H1 (cell line): ENCODE measurements at regions not wholly inside any gene's neighbourhood (a gene's known extent, or its start where the extent isn't known, plus 50 kb on each side); places are given as distances from the start of the nearest gene placed in this dataset.

ENCODE experiments used
- CTCF ChIA-PET: fragments of 300-600 bp; sonication (Branson Sonifier 250); formaldehyde crosslinking; loops from one replicate; lab custom pipeline; 2021; ENCODE audit not compliant: partially characterized antibody; lab: Charles Lee
- POLR2A ChIA-PET: fragments of 300-600 bp; sonication (Branson Sonifier 250); formaldehyde crosslinking; loops from one replicate; lab custom pipeline; 2021; ENCODE audit warnings: inconsistent platforms; ENCODE audit not compliant: partially characterized antibody; lab: Charles Lee
- DNase-seq, 2 experiments: peaks; one replicate each; pipeline versions ENCODE4 v3.0.0 to v3.0.0-alpha.2; 2010 to 2022; ENCODE audit warnings: low spot score in 2 of 2, low read depth in 1 of 2, mixed read lengths in 1 of 2
- FAIRE-seq: peaks from 2 replicates; lab custom pipeline; 2011; peaks lifted over from hg19 to GRCh38; lab: Jason Lieb, UNC
- H2AFZ ChIP-seq: 2 replicates; pipeline ENCODE4 v1.8.1; 2012; ENCODE audit warnings: low read length, inconsistent platforms
- H2AK5ac ChIP-seq: 2 replicates; pipeline ENCODE4 v1.6.1; 2013; ENCODE audit warnings: low read depth, low read length
- H2BK120ac ChIP-seq: replicated peaks from 2 replicates; pipeline ENCODE3; 2013; ENCODE audit warnings: low read depth, low read length, inconsistent platforms
- H2BK12ac ChIP-seq: 2 replicates; pipeline ENCODE4 v1.6.1; 2013; ENCODE audit warnings: low read depth, low read length
- H2BK15ac ChIP-seq: 2 replicates; pipeline ENCODE4 v1.6.1; 2013; ENCODE audit warnings: low read length
- H2BK20ac ChIP-seq: 2 replicates; pipeline ENCODE4 v1.6.1; 2013; ENCODE audit warnings: low read length
- H2BK5ac ChIP-seq: 2 replicates; pipeline ENCODE4 v1.6.1; 2013; ENCODE audit warnings: low read depth, low read length
- H3K14ac ChIP-seq: 2 replicates; pipeline ENCODE4 v1.6.1; 2013; ENCODE audit warnings: inconsistent platforms; ENCODE audit not compliant: insufficient read length
- H3K18ac ChIP-seq: 2 replicates; pipeline ENCODE4 v1.6.1; 2013; ENCODE audit warnings: low read length; ENCODE audit errors: extremely low read depth
- H3K23ac ChIP-seq: 2 replicates; pipeline ENCODE4 v1.6.1; 2013; ENCODE audit warnings: inconsistent platforms; ENCODE audit not compliant: insufficient read length
- H3K23me2 ChIP-seq: 2 replicates; pipeline ENCODE4 v1.6.1; 2013; ENCODE audit warnings: low read depth, low read length
- H3K27ac ChIP-seq: 2 replicates; pipeline ENCODE4 v1.6.1; 2011; ENCODE audit warnings: low read depth, low read length, inconsistent platforms
- H3K27me3 ChIP-seq, 4 experiments: replicated peaks in 1 of 4; 1 replicate in 1 of 4; 2 replicates in 3 of 4; pipeline versions ENCODE4 v1.6.1 to v1.8.1; 2011 to 2013; ENCODE audit warnings: low read length in 3 of 4, mild to moderate bottlenecking in 3 of 4, inconsistent platforms in 2 of 4, mixed read lengths in 2 of 4, moderate library complexity in 1 of 4; ENCODE audit not compliant: control insufficient read depth in 3 of 4, insufficient read depth in 3 of 4; ENCODE audit errors: extremely low read depth in 1 of 4
- H3K36me3 ChIP-seq, 4 experiments: 2 replicates each; pipeline versions ENCODE4 v1.6.1 to v1.8.1; 2011 to 2013; ENCODE audit warnings: mild to moderate bottlenecking in 4 of 4, low read length in 3 of 4, moderate library complexity in 2 of 4, control low read depth in 1 of 4, inconsistent platforms in 1 of 4; ENCODE audit not compliant: insufficient read depth in 4 of 4, control insufficient read depth in 2 of 4
- H3K4ac ChIP-seq: replicated peaks from 2 replicates; pipeline ENCODE3; 2013; ENCODE audit warnings: low read length, low read depth, mixed read lengths, inconsistent platforms; ENCODE audit not compliant: insufficient read length
- H3K4me1 ChIP-seq, 4 experiments: replicated peaks in 1 of 4; 1 replicate in 1 of 4; 2 replicates in 3 of 4; pipeline versions ENCODE4 v1.6.1 to v1.8.1; 2011 to 2013; ENCODE audit warnings: low read length in 3 of 4, inconsistent platforms in 2 of 4, mixed read lengths in 1 of 4; ENCODE audit not compliant: insufficient read depth in 4 of 4, control insufficient read depth in 3 of 4
- H3K4me2 ChIP-seq, 2 experiments: 2 replicates each; pipeline versions ENCODE4 v1.6.1 to v1.8.1; 2011 to 2013; ENCODE audit warnings: low read depth in 2 of 2, low read length in 2 of 2, control low read depth in 1 of 2, inconsistent platforms in 1 of 2, mild to moderate bottlenecking in 1 of 2; ENCODE audit not compliant: insufficient read depth in 1 of 2
- H3K4me3 ChIP-seq, 4 experiments: fragments of 200-600, 300-600 bp in 1 of 4; sonication (generic), shearing (Covaris generic), sonication (Bioruptor Twin) in 1 of 4; 2 replicates each; pipeline versions ENCODE4 v1.5.1 to v1.8.1; 2011 to 2016; ENCODE audit warnings: low read length in 4 of 4, low read depth in 3 of 4, control low read depth in 2 of 4, inconsistent platforms in 2 of 4, mild to moderate bottlenecking in 2 of 4, mixed read lengths in 1 of 4, moderate library complexity in 1 of 4; ENCODE audit not compliant: insufficient read depth in 2 of 4; ENCODE audit errors: extremely low read depth in 1 of 4
- H3K56ac ChIP-seq: replicated peaks from 2 replicates; pipeline ENCODE3; 2013; ENCODE audit warnings: low read depth, mild to moderate bottlenecking, mixed read lengths, low read length, inconsistent platforms; ENCODE audit not compliant: insufficient read length
- H3K79me1 ChIP-seq: 2 replicates; pipeline ENCODE4 v1.6.1; 2013; ENCODE audit warnings: low read depth, low read length, control low read depth
- H3K79me2 ChIP-seq, 2 experiments: 2 replicates each; pipeline versions ENCODE4 v1.6.1 to v1.8.1; 2012 to 2013; ENCODE audit warnings: low read length in 2 of 2, mild to moderate bottlenecking in 2 of 2, inconsistent platforms in 1 of 2; ENCODE audit not compliant: insufficient read depth in 2 of 2, control insufficient read depth in 1 of 2
- H3K9ac ChIP-seq, 4 experiments: replicated peaks in 1 of 4; 1 replicate in 1 of 4; 2 replicates in 3 of 4; pipeline versions ENCODE4 v1.6.1 to v1.8.1; 2011 to 2013; ENCODE audit warnings: low read depth in 3 of 4, low read length in 3 of 4, control low read depth in 2 of 4, mild to moderate bottlenecking in 2 of 4, moderate library complexity in 2 of 4, inconsistent platforms in 1 of 4; ENCODE audit errors: extremely low read depth in 1 of 4
- H3K9me3 ChIP-seq, 2 experiments: 2 replicates each; pipeline versions ENCODE4 v1.6.1 to v1.8.1; 2012 to 2013; ENCODE audit warnings: mild to moderate bottlenecking in 2 of 2, moderate library complexity in 2 of 2, control low read depth in 1 of 2, inconsistent platforms in 1 of 2, low read depth in 1 of 2, low read length in 1 of 2, mixed read lengths in 1 of 2; ENCODE audit not compliant: insufficient read depth in 2 of 2
- H4K20me1 ChIP-seq, 2 experiments: replicated peaks in 1 of 2; 2 replicates each; pipeline versions ENCODE3 to v1.8.1; 2011 to 2013; ENCODE audit warnings: inconsistent platforms in 2 of 2, low read length in 2 of 2, mild to moderate bottlenecking in 1 of 2; ENCODE audit not compliant: insufficient read depth in 2 of 2, control insufficient read depth in 1 of 2
- H4K5ac ChIP-seq: 2 replicates; pipeline ENCODE4 v1.6.1; 2013; ENCODE audit warnings: low read length, low read depth, mixed read lengths, inconsistent platforms; ENCODE audit not compliant: insufficient read length
- H4K8ac ChIP-seq: 2 replicates; pipeline ENCODE4 v1.8.0; 2013; ENCODE audit warnings: mild to moderate bottlenecking, moderate library complexity, low read length, inconsistent platforms; ENCODE audit not compliant: insufficient read depth; ENCODE audit errors: extremely low read depth
- H4K91ac ChIP-seq: replicated peaks from 2 replicates; pipeline ENCODE3; 2013; ENCODE audit warnings: low read length, mixed read lengths, inconsistent platforms; ENCODE audit not compliant: insufficient read length
- BACH1 ChIP-seq: IDR thresholded peaks from 2 replicates; pipeline ENCODE4 v1.6.1; 2012; ENCODE audit warnings: low read length, improper control_type of control experiment
- CBX8 ChIP-seq: fragments of 300-800, 300-1000 bp; sonication (generic); IDR thresholded peaks from 2 replicates; pipeline ENCODE4 v1.7.1; 2016; ENCODE audit warnings: low read depth, low read length, borderline replicate concordance
- KDM1A ChIP-seq: fragments of 200-600, 300-600 bp; sonication (generic); IDR thresholded peaks from 2 replicates; pipeline ENCODE4 v1.7.1; 2016; ENCODE audit warnings: mild to moderate bottlenecking, low read length, borderline replicate concordance
- POLR2A ChIP-seq, 2 experiments: IDR thresholded peaks; 1 replicate in 1 of 2; 2 replicates in 1 of 2; pipeline ENCODE4 v1.6.1; 2011; ENCODE audit warnings: low read depth in 2 of 2, low read length in 2 of 2, mild to moderate bottlenecking in 2 of 2; ENCODE audit errors: control extremely low read depth in 1 of 2
- RBBP5 ChIP-seq: IDR thresholded peaks from 2 replicates; pipeline ENCODE4 v1.7.1; 2012; ENCODE audit warnings: low read depth, mild to moderate bottlenecking, inconsistent platforms, low read length, moderate library complexity, borderline replicate concordance
- SIX5 ChIP-seq: IDR thresholded peaks from 2 replicates; pipeline ENCODE4 v1.6.1; 2011; ENCODE audit warnings: mild to moderate bottlenecking, low read depth, low read length
- TBP ChIP-seq: IDR thresholded peaks from 2 replicates; pipeline ENCODE4 v1.6.1; 2011; ENCODE audit warnings: low read depth, low read length, improper control_type of control experiment
- WGBS, 2 experiments: shearing (Covaris generic) in 1 of 2; methylation state at CpG; one replicate each; pipeline versions ENCODE4 v1.1.6 to v1.1.7; 2013 to 2015; ENCODE audit warnings: low lambda C conversion rate in 2 of 2, mixed read lengths in 2 of 2, inconsistent platforms in 1 of 2, low coverage in 1 of 2, missing lambda C conversion rate in 1 of 2; ENCODE audit not compliant: insufficient replicate concordance in 2 of 2, insufficient coverage in 1 of 2, insufficient read length in 1 of 2; ENCODE audit errors: extremely low coverage in 1 of 2, missing lambda C conversion rate in 1 of 2; 5-methylcytosine and 5-hydroxymethylcytosine counted together

GRCh38 chr10:121167534-121168243 is 316.5 kb downstream of the WDR11 start:
- Histone ChIP-seq H3K4me3 (no peak overlapping the region), H4K5ac (no peak overlapping the region), H3K23ac (no peak overlapping the region), H3K4me1 (no peaks in the 10 kb centered on the region), H3K79me1 (no peaks in the 10 kb centered on the region), H3K27me3 (no peaks in the 10 kb centered on the region), H3K56ac (no peak overlapping the region), H2AK5ac (no peak overlapping the region), H3K27ac (no peak overlapping the region), H2BK12ac (no peak overlapping the region), H3K9ac (no peak overlapping the region), H3K36me3 (no peaks in the 10 kb centered on the region), H2BK15ac (no peak overlapping the region), H2BK20ac (no peak overlapping the region), H3K4ac (no peak overlapping the region), H2BK5ac (no peak overlapping the region), H3K23me2 (no peaks in the 10 kb centered on the region; the same call in none of the 2 replicates), H3K18ac (no peak overlapping the region), H4K91ac (no peak overlapping the region), H4K8ac (no peak overlapping the region; the same call in 1 of the 2 replicates), H3K9me3 (no peaks in the 10 kb centered on the region), H4K20me1 (no peaks in the 10 kb centered on the region), H2AFZ (no peak overlapping the region)
- CTCF ChIA-PET = interaction anchor here (0.6 to 2.0 kb wide), 12 partner anchors 8 to 565 kb away, joined by 3 to 9 read pairs (median 4); no protein-coding TSS in a partner anchor
- POLR2A ChIA-PET = no interaction called here
- DNase-seq = no peak
- 91% methylated on average over 10 of the region's 10 CpGs; no CpG with 5 or more reads in 1 of the 2 experiments for WGBS, 2 experiments
- FAIRE-seq = no peak
- TF ChIP-seq RBBP5 (no peak), KDM1A (no peak), TBP (no peak), CBX8 (no peak), BACH1 (no peak), POLR2A (IDR thresholded peaks at IDR 0.05; ENCODE audit: control extremely low read depth in 1 of 2, low read depth in 2 of 2, low read length in 2 of 2) (no peak), SIX5 (no peak)
- TF ChIP-seq, all 59 proteins: peak for 0
- H3K14ac ChIP-seq = no peak overlapping the region
- no peaks in the 10 kb centered on the region for H3K79me2 ChIP-seq
- no peak overlapping the region for H2BK120ac ChIP-seq
- H3K4me2 ChIP-seq = no peak overlapping the region
